RKO (cell line): ENCODE measurements at regions not wholly inside any gene's neighbourhood (a gene's known extent, or its start where the extent isn't known, plus 50 kb on each side); places are given as distances from the start of the nearest gene placed in this dataset.

ENCODE experiments used
- DNase-seq: peaks from one replicate; pipeline ENCODE4 v3.0.0-alpha.2; 2016; ENCODE audit warnings: low spot score

GRCh38 chr17:72390675-72391508, 270.1 kb downstream of the SOX9 start:
- peak; percentile 28 for DNase-seq

- no peak for DNase-seq
These were observed 271.5 kb downstream of the SOX9 start for GRCh38 chr17:72392056-72393010.

- peak; percentile 88 for DNase-seq
These were observed 272.7 kb downstream of the SOX9 start for GRCh38 chr17:72393553-72393952.

DNA sequence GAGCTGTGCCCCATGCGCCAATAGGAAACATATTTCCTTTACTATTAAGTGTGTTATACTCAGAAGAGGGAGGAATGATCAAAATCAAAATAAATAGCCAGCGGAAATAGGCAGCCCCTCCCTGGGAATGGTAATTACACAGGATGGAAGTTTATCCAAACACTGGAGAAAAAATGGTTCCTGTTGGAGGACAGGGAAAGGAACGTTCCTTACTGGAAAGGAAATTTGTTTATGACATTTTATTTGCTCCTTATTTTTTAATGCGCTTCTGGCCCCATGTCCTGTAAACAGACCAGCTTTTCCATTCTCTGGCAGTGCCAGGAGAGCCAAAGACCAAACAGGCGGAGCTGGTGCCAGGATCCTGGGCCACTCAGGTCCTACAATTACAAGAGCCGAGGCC, 273.7 kb downstream of the SOX9 start:
- no peak for DNase-seq

DNA sequence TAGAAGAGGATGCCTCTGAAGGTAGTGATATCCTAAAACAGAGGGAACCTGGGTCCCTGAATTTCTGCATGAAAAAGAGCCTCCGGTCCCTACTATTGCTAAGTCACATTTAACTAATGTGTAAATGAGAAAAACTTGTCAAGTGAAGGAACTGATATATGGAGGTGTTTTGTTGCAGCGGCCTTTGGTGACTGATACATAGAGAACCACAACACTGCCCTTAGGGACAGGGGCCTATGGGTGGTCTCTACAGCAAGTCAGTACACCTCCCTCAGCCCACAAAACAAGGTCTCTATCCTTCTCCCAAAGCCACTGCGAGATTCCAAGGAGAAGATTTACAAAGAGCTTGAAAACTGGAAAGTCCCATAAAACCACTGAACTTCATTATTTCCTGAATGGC, 275.3 kb downstream of the SOX9 start:
- no peak for DNase-seq

DNA sequence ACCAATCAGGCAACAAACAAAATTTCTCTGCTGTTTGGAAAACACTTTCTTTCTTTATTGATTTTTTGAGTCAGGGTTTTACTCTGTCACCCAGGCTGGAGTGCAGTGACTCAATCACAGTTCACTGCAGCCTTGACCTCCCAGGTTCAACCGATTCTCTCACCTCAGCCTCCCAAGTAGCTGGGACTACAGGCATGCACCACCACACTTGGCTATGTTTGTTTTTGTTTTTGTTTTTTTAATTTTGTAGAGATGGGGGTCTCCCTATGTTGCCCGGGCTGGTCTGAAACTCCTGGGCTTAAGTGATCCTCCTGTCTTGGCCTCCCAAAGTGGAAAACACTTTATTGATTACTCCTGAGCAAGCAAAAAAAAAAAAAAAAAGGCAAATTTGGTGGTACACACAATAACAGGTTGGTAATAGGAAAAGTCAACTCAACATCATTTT, 276.4 kb downstream of the SOX9 start:
- DNase-seq = no peak

GRCh38 chr17:72397687-72398086, 276.9 kb downstream of the SOX9 start:
- DNase-seq = no peak

DNA sequence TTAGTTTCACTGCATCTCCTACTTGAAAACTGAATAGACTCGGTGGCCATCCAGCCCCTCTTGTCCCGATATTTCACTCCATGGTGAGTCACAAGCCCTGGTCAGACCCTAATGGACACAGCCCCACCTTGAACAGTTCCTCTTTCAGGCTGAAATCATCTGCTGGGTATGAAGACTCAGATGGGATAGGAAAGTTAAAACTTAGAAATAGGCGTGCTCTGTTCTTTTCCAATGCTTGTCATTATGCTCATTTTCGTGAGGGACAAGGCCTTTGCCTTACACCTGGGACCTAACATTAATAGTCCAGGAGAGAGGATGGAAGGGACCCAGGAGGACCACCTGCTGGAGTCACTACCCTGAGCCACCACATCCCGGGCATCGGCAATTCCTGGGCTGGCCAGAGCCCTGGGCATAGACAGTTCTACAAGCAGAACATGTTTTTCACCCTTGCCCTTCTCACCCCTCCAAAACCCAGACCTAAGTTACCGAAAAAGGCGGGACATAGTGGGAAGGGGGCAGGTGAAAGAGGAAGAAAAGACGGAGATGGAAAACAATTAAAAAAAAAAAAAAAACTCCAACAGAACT, 278.3 kb downstream of the SOX9 start:
- DNase-seq = no peak

GRCh38 chr17:72399608-72400487, 279.0 kb downstream of the SOX9 start:
- DNase-seq = no peak

DNA sequence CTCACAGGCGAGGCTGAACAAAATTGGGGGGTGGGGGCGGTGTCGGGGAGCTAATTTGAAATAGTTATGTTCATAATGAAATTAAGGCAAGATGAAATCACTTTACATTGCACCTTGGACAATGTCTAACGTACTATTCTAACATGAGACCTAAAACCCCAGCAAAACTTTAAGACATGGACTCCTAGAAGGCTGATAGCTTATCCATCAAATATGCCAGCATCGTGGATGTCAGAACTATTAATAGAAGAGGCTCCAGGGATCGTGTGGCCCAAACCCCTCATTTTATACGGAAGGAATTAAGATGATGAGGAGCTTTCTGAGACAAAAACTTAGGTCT, 279.6 kb downstream of the SOX9 start:
- DNase-seq = no peak

DNA sequence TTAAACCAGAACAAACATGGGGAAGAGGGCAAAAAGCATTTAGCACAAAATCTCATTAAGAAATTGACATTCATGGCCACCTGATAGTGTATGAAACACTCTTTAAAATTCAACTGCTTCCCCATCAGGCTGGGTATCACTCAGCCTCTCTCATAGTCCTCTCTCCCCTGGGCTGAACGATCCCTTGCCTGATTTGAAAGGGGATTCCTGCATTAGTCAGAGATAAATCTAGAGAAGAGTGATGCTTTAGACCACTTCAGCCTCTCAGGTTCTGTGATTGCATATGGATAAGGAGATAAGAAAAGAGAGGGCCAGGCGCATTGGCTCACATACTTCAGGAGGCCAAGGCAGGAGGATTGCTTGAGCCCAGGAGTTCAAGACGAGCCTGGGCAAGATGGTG, 280.0 kb downstream of the SOX9 start:
- no peak for DNase-seq

DNA sequence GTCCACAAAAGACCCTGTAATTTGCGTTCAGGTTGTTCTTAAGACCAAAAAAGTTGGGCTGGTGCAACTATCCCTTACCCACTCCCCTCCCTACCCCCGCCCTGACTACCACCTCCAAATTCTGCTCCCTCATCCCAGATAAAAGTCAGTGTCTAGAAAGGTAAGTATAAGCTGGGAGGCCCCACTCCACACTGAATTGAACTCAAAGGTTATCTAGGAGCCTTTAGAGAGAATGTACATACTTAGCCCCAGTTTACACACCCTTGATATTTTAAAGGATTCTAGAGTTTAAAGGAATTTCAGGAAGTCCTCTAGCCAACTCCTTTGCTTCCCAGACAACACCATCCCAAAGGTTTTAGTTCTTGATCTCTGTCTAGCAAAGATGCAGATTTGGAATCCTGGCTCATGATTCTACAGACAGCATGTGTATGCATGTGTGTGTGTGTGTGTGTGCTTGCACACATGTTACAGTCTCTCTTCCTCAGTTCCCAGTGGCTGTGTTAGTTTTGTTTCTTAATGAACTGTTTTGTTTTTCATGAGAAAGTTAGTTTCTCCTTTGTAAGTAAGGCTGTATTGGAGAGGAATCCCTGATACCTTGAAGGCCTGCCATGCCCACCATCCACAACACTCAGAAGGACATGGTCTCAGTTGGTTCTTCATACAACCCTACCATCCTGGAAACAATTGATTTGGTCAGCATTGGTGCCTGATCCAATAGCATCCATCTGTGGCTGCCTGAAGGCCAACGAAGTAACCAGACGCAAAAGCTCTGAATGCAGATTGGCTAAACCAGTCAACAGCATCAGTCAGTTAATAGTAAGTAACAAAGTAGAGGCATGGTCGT, 281.3 kb downstream of the SOX9 start:
- no peak for DNase-seq

DNA sequence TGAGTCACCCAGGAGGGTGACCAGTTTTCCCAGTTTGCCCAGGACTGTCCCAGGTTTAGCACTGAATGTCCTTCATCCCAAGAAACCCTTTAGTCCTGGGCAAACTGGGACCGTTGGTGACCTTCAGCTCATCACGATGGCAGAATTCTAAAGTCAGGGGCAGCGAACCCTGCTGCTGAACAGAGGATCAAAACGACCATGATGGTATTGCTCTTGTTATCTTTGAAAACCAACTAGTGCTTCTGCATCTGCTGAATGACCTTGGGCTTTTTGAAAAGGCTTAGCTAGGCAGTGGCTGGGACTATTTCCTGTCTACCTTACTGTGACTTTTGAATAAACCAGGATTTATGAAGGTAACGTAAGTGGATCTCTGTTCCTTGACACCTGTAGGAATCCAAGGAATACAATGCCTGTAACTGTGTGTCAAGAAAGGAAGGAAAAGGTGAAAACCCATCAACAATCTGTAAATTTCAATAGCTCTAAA, 281.9 kb downstream of the SOX9 start:
- no peak for DNase-seq

DNA sequence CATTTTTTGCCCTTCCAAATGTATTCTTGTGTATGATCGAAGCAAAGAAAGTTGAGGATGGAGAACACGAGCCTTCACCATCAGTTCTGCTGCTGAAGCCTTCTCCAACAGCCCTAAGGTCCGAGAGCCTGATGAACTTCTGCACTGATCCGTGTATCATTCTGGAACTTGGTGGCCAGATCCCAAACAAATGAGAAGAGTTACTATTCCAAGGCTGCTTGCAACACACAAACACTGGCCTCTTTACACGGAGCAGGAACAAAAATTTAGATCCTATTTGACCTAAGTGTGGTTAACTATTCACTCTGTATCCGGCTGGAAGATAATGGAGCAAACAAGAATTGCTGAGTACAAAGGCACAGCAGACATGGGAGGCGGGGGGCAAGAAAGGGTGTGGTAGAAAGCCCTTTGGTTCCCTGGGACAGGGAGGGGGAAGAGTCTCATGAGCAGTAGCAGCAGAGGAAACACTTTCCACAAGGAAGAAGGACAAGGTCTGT, 282.9 kb downstream of the SOX9 start:
- no peak for DNase-seq

GRCh38 chr17:72404872-72405271, 284.1 kb downstream of the SOX9 start:
- no peak for DNase-seq

- DNase-seq = no peak
These were observed 284.9 kb downstream of the SOX9 start for GRCh38 chr17:72405662-72406230.

- no peak for DNase-seq
These were observed 285.7 kb downstream of the SOX9 start for GRCh38 chr17:72406498-72406897.

DNA sequence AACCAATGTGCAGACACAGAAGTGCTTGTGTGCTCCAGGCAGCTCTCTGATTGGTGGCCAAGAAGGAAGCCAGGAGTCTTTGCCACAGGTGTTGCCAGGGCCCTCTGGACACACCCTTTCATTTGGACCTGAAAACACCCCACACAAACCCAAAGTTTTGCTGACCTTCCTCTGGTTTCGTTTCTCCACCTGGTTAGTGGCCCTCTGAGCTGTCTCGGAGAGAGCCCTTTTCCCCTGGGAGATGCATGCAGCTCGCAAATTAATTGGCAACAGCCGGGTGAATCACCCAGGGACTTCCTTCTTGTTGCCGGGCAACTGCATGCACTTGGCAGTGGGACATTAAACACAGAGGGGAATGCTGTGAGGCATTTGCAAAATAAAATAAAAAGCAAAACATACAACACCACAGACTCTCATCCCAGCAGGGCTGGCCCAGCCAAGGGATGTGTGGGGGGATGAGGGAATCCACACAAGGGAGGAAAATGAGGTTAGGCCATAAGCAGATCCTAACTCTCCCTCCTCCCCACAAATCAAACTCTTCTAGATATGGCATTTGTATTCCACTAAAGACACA, 286.6 kb downstream of the SOX9 start:
- DNase-seq = peak; percentile 70

DNA sequence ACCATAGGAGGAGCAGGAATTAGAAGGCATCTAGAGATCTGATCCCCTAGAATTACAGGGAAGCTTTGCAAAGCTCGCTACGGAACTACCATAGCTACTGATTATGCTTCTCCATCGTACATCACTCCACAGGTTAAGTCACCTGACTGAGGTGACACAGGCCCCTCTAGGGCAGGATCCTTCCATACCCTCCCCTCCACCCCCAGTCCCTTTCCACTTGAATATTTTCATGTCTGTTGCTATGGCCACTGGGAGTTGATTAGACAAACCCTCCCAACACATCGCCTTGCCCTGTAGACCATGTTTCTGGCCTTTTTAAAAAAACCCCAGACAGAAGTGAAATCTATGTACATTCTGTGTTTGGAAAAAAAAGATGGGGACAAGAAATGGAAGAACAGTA, 287.1 kb downstream of the SOX9 start:
- no peak for DNase-seq

DNA sequence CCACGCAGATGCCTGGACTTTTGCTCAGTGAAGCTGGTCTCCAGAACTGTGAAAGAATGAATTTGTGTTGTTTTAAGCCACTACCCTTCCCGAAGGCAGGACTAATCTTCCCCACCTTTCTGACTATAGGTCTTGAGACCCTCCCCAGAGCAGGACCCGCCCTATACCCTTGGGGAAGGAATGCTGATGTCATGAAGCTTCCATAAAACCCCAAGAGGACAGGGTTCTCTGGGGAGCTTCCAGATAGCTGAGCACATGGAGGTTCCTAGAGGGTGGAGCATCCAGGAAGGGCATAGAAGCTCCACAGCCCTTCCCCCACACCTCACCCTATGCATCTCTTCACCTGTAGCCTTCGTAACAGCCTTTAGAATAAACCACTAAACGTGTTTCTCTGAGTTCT, 287.8 kb downstream of the SOX9 start:
- no peak for DNase-seq
